ENCODE measurements at regions not wholly inside any gene's neighbourhood (a gene's known extent, or its start where the extent isn't known, plus 50 kb on each side); places are given as distances from the start of the nearest gene placed in this dataset.
"Not testable (repeated sequence)": the region's sequence is repeated elsewhere in the genome, so short reads cannot be mapped to it uniquely, and the experiment has no call there.

DNA sequence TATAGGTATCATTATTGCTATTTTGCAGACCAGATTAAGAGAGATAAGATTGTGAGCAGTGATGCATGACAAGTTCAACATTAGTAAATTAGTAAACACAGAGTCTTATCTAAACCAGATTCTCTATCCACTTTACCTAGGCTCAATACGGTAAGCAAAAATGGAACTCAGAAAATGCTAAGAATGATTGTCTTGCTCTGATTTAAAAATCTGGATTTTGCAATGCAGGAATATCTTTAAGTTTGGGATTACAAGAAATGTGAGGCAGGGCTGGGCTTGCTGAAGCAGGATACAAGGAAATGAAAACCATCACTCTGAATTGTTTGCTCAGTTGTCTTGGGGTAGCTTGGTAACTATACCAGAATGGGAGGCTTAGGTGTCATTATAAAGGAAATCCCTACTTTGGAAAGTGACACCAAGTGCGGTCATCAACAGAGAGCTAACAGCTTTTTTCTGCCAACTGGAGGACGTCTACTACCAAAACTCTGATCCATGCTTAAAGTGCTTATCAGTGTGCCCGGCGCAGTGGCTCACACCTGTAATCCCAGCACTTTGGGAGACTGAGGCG lies 332.7 kb upstream of the RUNX1 start:
- Histone ChIP-seq H3K4me1 (replicated peaks in 1 of 2) (no peaks in the 10 kb centered on the region), H3K27me3 (no peaks in the 10 kb centered on the region), H3K27ac (no peak overlapping the region), H3K36me3 (replicated peaks in 1 of 2) (no peaks in the 10 kb centered on the region), H3K4me3 (no peak overlapping the region), H3K9me3 (replicated peaks in 1 of 3) (no peaks in the 10 kb centered on the region)
- TF ChIP-seq POLR2A (IDR thresholded peaks at IDR 0.05): no peak
- no peak for TF ChIP-seq CTCF (IDR thresholded peaks at IDR 0.05)
- intact Hi-C loops (cut with DNase I): no loop called here
- 72 to 79% (median 76%) methylated on average over 6 of the region's 6 CpGs for whole genome bisulfite sequencing, 4 donors
- DNase-seq: no peak

- H3K9me3 ChIP-seq (replicated peaks in 1 of 3); H3K27me3 ChIP-seq: not testable (repeated sequence)
- 93 to 100% (median 98%) methylated on average over 3 of the region's 3 CpGs for WGBS, 4 donors
Observed at GRCh38 chr21:35380304-35380703, 331.2 kb upstream of the RUNX1 start.

DNA sequence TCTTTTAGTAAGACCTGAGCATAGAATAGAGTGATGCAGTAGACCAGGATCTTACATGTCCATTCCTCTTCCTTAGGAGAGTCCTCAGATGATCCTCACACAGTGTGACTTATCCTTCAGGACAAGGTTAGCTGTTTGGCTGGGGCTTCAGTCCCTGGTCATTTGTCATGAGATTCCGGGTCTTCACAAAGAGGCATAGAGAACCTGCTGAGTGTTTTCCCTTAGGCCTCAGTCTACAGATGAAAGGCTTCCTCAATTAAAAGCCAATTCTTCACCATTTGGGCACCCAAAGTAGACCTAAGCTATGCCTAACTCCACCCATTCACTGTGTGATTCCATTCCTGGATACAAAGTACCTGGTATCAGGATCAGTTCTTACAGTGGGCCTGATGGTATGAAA lies 329.8 kb upstream of the RUNX1 start:
- H3K9me3 ChIP-seq (replicated peaks in 1 of 3): no peaks in the 10 kb centered on the region
- no peaks in the 10 kb centered on the region for H3K27me3 ChIP-seq
- H3K27ac ChIP-seq: no peak overlapping the region
- H3K4me1 ChIP-seq (replicated peaks in 1 of 2): no peaks in the 10 kb centered on the region
- H3K4me3 ChIP-seq: no peak overlapping the region
- H3K36me3 ChIP-seq (replicated peaks in 1 of 2): no peaks in the 10 kb centered on the region
- intact Hi-C loops (cut with DNase I): no loop called here
- TF ChIP-seq CTCF (IDR thresholded peaks at IDR 0.05) (no peak), POLR2A (IDR thresholded peaks at IDR 0.05) (no peak)
- no peak for DNase-seq
- 82 to 90% (median 89%) methylated on average over 1 of the region's 1 CpG for WGBS, 4 donors

More at GRCh38 chr21:35380304-35380703, 331.2 kb upstream of the RUNX1 start:
- DNase-seq; H3K4me1 ChIP-seq (replicated peaks in 1 of 2); H3K27ac ChIP-seq; H3K4me3 ChIP-seq; intact Hi-C loops (cut with DNase I); H3K36me3 ChIP-seq (replicated peaks in 1 of 2): not testable (repeated sequence)

- Histone ChIP-seq H3K36me3 (replicated peaks in 1 of 2) (no peaks in the 10 kb centered on the region), H3K27ac (no peak overlapping the region), H3K4me1 (replicated peaks in 1 of 2) (no peaks in the 10 kb centered on the region), H3K4me3 (no peak overlapping the region), H3K9me3 (replicated peaks in 1 of 3) (no peaks in the 10 kb centered on the region), H3K27me3 (no peaks in the 10 kb centered on the region)
- no peak for DNase-seq
- WGBS, 4 donors: 69 to 78% (median 70%) methylated on average over 7 of the region's 7 CpGs
- intact Hi-C loops (cut with DNase I): no loop called here
- TF ChIP-seq POLR2A (IDR thresholded peaks at IDR 0.05) (no peak), CTCF (IDR thresholded peaks at IDR 0.05) (no peak)
Observed at GRCh38 chr21:35377505-35378090, 328.5 kb upstream of the RUNX1 start.

All from adrenal gland (tissue), 9 donors.